Activated CD8-positive, alpha-beta memory T cell treated with anti-CD3 and anti-CD28 coated beads for 4 hours (primary cell): ENCODE measurements at regions not wholly inside any gene's neighbourhood (a gene's known extent, or its start where the extent isn't known, plus 50 kb on each side); places are given as distances from the start of the nearest gene placed in this dataset.
"Not testable (repeated sequence)": the region's sequence is repeated elsewhere in the genome, so short reads cannot be mapped to it uniquely, and the experiment has no call there.

Experiments
- DNase-seq, 2 donors: peaks; one replicate each; pipeline ENCODE4 v3.0.0-alpha.2; 2020; ENCODE audit warnings: low read depth in 2 of 2

GRCh38 chr2:237217995-237218616, 132.4 kb downstream of the COPS8 start:
- DNase-seq: no peak

DNA sequence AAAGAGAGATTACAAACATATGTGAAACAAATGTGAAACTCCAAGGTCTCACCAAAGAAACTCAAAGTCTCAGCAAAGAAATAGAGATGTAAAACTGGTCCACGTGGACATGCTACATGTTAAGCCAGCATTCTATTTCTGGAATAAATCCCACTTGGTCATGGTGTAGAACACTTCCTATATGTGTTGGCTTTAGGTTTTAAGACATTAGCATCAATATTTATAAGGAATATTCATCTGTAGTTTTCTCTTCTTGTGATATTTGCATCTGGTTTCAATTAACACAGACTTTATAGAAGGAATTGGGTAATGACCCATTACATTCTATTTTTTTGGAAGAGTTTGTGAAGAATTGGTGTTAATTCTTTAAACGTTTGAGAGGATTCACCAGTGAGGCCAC, 133.1 kb downstream of the COPS8 start:
- DNase-seq: no peak

- no peak for DNase-seq
Observed at GRCh38 chr2:237219826-237220225, 134.1 kb downstream of the COPS8 start.

- DNase-seq: no peak
Observed at GRCh38 chr2:237221443-237221842, 135.8 kb downstream of the COPS8 start.

- DNase-seq: no peak
Observed at GRCh38 chr2:237222178-237222577, 136.5 kb downstream of the COPS8 start.

DNA sequence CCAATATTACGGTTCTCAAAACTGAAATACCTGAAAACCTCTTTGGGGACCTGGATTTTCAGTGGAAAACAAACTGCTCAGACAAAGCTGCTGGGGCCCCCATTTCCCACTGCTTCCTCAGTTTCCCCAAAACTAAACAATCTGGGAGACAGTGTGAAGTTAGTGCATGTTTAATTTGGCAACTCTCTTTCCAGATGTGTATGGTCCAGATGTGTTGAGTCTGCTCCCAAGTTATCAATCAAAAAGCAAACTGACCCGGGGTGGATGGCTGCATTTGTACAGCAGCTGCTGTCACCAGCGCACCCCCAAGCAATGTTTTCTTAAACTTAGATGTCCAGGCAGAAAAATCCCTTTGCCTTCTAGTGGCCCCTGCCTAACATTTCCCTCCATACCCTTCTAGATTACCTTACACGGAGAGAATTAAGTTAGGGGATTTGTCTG, 136.9 kb downstream of the COPS8 start:
- DNase-seq: no peak

- no peak for DNase-seq
Observed at GRCh38 chr2:237223201-237223861, 137.6 kb downstream of the COPS8 start.

GRCh38 chr2:237227190-237227589, 141.5 kb downstream of the COPS8 start:
- DNase-seq: no peak

GRCh38 chr2:237227592-237228280, 142.0 kb downstream of the COPS8 start:
- no peak for DNase-seq

- no peak for DNase-seq
Observed at GRCh38 chr2:237228281-237228625, 142.6 kb downstream of the COPS8 start.

- DNase-seq: no peak
Observed at GRCh38 chr2:237229905-237230304, 144.2 kb downstream of the COPS8 start.

- DNase-seq: no peak
Observed at GRCh38 chr2:237230355-237230754, 144.7 kb downstream of the COPS8 start.

- DNase-seq: no peak
Observed at GRCh38 chr2:237231593-237231992, 145.9 kb downstream of the COPS8 start.

GRCh38 chr2:237232166-237232565, 146.5 kb downstream of the COPS8 start:
- no peak for DNase-seq

DNA sequence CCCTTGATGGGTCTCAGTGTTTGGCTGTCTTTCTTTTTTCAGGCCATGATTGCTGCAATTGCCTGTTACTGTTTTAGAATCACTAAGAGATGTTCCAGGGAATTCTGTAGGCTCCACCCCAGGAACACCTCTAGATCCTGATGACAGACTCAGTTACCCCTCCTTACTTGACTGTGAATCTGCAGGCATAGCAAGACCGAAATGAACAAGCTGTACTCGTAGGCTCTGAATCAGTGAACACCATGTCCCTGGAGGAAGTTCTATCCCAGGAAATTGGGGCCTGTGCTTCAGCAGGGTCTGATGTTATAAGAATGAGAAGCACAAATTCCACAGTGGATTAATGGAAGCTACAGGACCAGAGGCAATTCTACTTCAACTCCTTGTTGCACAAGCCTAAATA, 148.6 kb downstream of the COPS8 start:
- no peak for DNase-seq

DNA sequence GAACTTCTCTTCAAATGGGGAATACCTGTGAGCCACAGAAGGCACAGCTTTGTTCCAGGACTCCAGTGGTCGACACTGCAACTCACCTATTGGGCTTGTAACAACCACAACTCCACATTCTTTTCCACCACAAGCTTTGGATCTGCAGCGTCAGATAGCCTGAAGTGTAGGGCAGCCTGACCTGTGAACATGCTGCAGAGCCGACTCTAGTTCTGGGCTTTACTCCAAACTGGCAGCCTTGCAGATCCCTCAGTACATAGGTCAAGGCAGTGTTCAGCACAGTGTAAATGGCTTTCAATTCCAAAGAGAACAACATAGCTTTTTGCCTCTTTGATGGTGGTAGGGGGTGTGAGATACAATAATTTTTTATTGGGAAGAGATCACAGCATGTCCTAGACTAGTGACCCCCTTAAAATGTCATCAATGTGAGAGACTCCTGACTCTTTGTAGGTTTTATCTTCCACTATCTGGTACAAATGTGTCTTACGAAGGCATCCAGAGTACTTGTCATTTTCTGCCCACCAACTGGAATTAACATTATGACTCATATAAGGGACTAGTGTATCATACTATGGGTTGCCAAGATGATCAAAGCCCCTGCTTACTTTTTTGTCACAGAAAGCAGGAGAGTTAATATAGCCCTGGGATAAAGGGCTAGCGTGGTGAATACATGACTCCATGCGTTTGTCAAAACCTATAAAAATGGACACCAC, 149.8 kb downstream of the COPS8 start:
- DNase-seq: no peak

- no peak for DNase-seq
Observed at GRCh38 chr2:237236188-237236587, 150.5 kb downstream of the COPS8 start.

- no peak for DNase-seq
Observed at GRCh38 chr2:237238249-237238648, 152.6 kb downstream of the COPS8 start.

GRCh38 chr2:237240252-237240651, 154.6 kb downstream of the COPS8 start:
- no peak for DNase-seq

GRCh38 chr2:237240868-237241267, 155.2 kb downstream of the COPS8 start:
- not testable (repeated sequence) for DNase-seq

DNA sequence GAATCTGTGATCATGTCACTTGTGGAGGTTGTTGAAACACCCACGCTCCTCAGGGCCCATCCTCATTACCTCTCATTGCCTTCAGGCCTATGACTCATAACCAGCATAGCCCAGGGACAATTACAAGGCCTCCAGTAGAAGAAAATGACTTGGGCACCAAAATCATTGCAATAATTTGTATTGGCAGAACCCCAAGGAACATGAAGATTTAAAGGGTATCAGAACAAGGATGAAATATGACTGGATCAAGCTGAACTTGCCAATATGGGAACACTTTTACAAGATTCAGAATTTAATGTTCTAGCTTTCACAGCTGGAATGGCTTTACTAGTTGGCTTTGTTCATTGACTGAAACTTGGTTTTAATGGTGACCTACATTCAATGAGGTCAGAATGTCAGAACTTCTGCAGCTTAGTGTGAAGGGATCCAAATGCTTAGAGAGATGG, 156.4 kb downstream of the COPS8 start:
- no peak for DNase-seq

DNA sequence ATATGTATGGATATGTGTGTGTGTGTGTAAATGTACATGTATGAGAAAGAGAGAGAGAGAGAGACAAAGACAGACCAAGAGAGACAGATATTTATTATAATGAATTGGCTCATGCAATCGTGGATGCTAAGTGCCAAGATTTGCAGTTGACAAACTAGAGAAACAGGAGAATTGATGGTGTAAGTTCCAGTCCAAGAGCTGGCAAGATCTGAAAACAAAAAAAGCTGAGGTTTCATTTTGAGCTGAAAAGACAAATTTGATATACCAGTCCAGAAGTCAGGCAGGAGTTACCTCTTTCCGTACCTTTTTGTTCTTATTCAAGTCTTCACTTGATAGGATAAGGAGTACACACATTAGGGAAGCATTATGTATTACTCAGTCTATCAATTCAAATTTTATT, 157.8 kb downstream of the COPS8 start:
- DNase-seq: no peak

DNA sequence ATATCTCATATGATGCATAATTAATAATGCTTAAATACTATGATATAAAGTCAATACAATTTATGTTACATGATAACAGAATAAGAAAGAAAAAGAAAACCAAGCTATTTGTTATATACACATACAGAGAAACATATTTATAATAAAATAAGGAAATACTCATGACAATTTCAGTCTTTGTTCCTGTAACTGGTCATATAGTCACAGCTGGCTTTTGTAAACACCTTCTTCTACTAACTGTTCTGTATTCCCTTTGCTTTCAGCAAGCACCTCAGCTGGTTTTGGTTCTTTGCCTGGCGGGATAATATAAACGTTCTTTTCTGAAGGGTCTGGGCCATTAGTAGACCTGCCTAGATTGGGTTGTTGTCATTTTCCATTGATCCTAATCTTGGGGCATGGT, 158.5 kb downstream of the COPS8 start:
- no peak for DNase-seq
